ENCODE measurements at regions not wholly inside any gene's neighbourhood (a gene's known extent, or its start where the extent isn't known, plus 50 kb on each side); places are given as distances from the start of the nearest gene placed in this dataset.

GRCh38 chr12:88944397-88944796 is 364.1 kb upstream of the KITLG start:
- H3K27me3 Mint-ChIP-seq, result no peaks in the 10 kb centered on the region
- no peaks in the 10 kb centered on the region for H3K36me3 Mint-ChIP-seq (ENCODE audit: low read depth)
- ChIA-PET POLR2A (no interaction called here), CTCF (no interaction called here)
- H3K9me3 Mint-ChIP-seq, result no peaks in the 10 kb centered on the region
- no peaks in the 10 kb centered on the region for H3K4me1 Mint-ChIP-seq
- no peak for DNase-seq
- H3K27ac Mint-ChIP-seq, result no peak overlapping the region
- H3K4me3 Mint-ChIP-seq, result no peak overlapping the region

- POLR2A ChIA-PET, result no interaction called here
- Mint-ChIP-seq H3K9me3 (no peaks in the 10 kb centered on the region), H3K4me3 (no peak overlapping the region), H3K36me3 (ENCODE audit: low read depth) (no peaks in the 10 kb centered on the region), H3K4me1 (no peaks in the 10 kb centered on the region), H3K27ac (no peak overlapping the region), H3K27me3 (no peaks in the 10 kb centered on the region)
- no peak for DNase-seq
- CTCF ChIA-PET, result no interaction called here
Observed at GRCh38 chr12:88940854-88941253, 360.6 kb upstream of the KITLG start.

GRCh38 chr12:88935856-88936255 is 355.6 kb upstream of the KITLG start:
- H3K27me3 Mint-ChIP-seq, result no peaks in the 10 kb centered on the region
- no peaks in the 10 kb centered on the region for H3K9me3 Mint-ChIP-seq
- CTCF ChIA-PET, result interaction anchor here (0.6 kb wide), 1 partner anchor 348 kb away, joined by 4 read pairs; no protein-coding TSS in a partner anchor
- no peaks in the 10 kb centered on the region for H3K36me3 Mint-ChIP-seq (ENCODE audit: low read depth)
- no peak for DNase-seq
- no peak overlapping the region for H3K4me3 Mint-ChIP-seq
- POLR2A ChIA-PET, result no interaction called here
- H3K4me1 Mint-ChIP-seq, result no peaks in the 10 kb centered on the region
- no peak overlapping the region for H3K27ac Mint-ChIP-seq

GRCh38 chr12:88934163-88934747 is 354.0 kb upstream of the KITLG start:
- no peak for DNase-seq
- ChIA-PET CTCF (no interaction called here), POLR2A (no interaction called here)
- Mint-ChIP-seq H3K27me3 (peaks cover 5% of the 10 kb centered on the region), H3K27ac (no peak overlapping the region), H3K9me3 (no peaks in the 10 kb centered on the region), H3K36me3 (ENCODE audit: low read depth) (no peaks in the 10 kb centered on the region), H3K4me1 (no peaks in the 10 kb centered on the region), H3K4me3 (no peak overlapping the region)

GRCh38 chr12:88932457-88932856 is 352.2 kb upstream of the KITLG start:
- H3K4me1 Mint-ChIP-seq, result no peaks in the 10 kb centered on the region
- POLR2A ChIA-PET, result no interaction called here
- H3K36me3 Mint-ChIP-seq (ENCODE audit: low read depth), result no peaks in the 10 kb centered on the region
- CTCF ChIA-PET, result no interaction called here
- peaks cover 5% of the 10 kb centered on the region for H3K27me3 Mint-ChIP-seq
- no peak overlapping the region for H3K27ac Mint-ChIP-seq
- no peak overlapping the region for H3K4me3 Mint-ChIP-seq
- no peak for DNase-seq
- H3K9me3 Mint-ChIP-seq, result no peaks in the 10 kb centered on the region

- no peaks in the 10 kb centered on the region for H3K36me3 Mint-ChIP-seq (ENCODE audit: low read depth)
- CTCF ChIA-PET, result no interaction called here
- H3K9me3 Mint-ChIP-seq, result no peaks in the 10 kb centered on the region
Observed at GRCh38 chr12:88931598-88931997, 351.3 kb upstream of the KITLG start.

GRCh38 chr12:88925454-88925853 is 345.2 kb upstream of the KITLG start:
- CTCF ChIA-PET, result no interaction called here

More at GRCh38 chr12:88931598-88931997, 351.3 kb upstream of the KITLG start:
- no peak overlapping the region for H3K27ac Mint-ChIP-seq
- POLR2A ChIA-PET, result no interaction called here
- no peak for DNase-seq
- H3K4me3 Mint-ChIP-seq, result no peak overlapping the region
- peaks cover 5% of the 10 kb centered on the region for H3K27me3 Mint-ChIP-seq
- H3K4me1 Mint-ChIP-seq, result no peaks in the 10 kb centered on the region

GRCh38 chr12:88924162-88924561 is 343.9 kb upstream of the KITLG start:
- Mint-ChIP-seq H3K9me3 (no peaks in the 10 kb centered on the region), H3K4me3 (no peak overlapping the region), H3K27me3 (no peaks in the 10 kb centered on the region), H3K4me1 (no peaks in the 10 kb centered on the region), H3K36me3 (ENCODE audit: low read depth) (no peaks in the 10 kb centered on the region), H3K27ac (no peak overlapping the region)
- ChIA-PET CTCF (no interaction called here), POLR2A (no interaction called here)
- DNase-seq, result no peak

More at GRCh38 chr12:88925454-88925853, 345.2 kb upstream of the KITLG start:
- Mint-ChIP-seq H3K27me3 (peaks cover 2% of the 10 kb centered on the region), H3K36me3 (ENCODE audit: low read depth) (no peaks in the 10 kb centered on the region), H3K27ac (no peak overlapping the region), H3K4me1 (no peaks in the 10 kb centered on the region), H3K9me3 (no peaks in the 10 kb centered on the region), H3K4me3 (no peak overlapping the region)
- DNase-seq, result no peak
- POLR2A ChIA-PET, result no interaction called here

GRCh38 chr12:88923631-88924030 is 343.4 kb upstream of the KITLG start:
- no peaks in the 10 kb centered on the region for H3K36me3 Mint-ChIP-seq (ENCODE audit: low read depth)
- ChIA-PET POLR2A (no interaction called here), CTCF (interaction anchor here (0.6 kb wide), 1 partner anchor 48 kb away, joined by 3 read pairs; no protein-coding TSS in a partner anchor)
- H3K27me3 Mint-ChIP-seq, result no peaks in the 10 kb centered on the region
- no peaks in the 10 kb centered on the region for H3K9me3 Mint-ChIP-seq
- DNase-seq, result no peak
- H3K4me1 Mint-ChIP-seq, result no peaks in the 10 kb centered on the region
- H3K27ac Mint-ChIP-seq, result no peak overlapping the region
- no peak overlapping the region for H3K4me3 Mint-ChIP-seq

GRCh38 chr12:88922816-88923215 is 342.5 kb upstream of the KITLG start:
- Mint-ChIP-seq H3K9me3 (no peaks in the 10 kb centered on the region), H3K4me3 (no peak overlapping the region), H3K27ac (no peak overlapping the region), H3K36me3 (ENCODE audit: low read depth) (no peaks in the 10 kb centered on the region), H3K27me3 (no peaks in the 10 kb centered on the region), H3K4me1 (no peaks in the 10 kb centered on the region)
- ChIA-PET CTCF (no interaction called here), POLR2A (no interaction called here)
- no peak for DNase-seq

- no peak overlapping the region for H3K4me3 Mint-ChIP-seq
- no peaks in the 10 kb centered on the region for H3K27me3 Mint-ChIP-seq
- no peaks in the 10 kb centered on the region for H3K4me1 Mint-ChIP-seq
- ChIA-PET CTCF (no interaction called here), POLR2A (no interaction called here)
- H3K9me3 Mint-ChIP-seq, result no peaks in the 10 kb centered on the region
- no peaks in the 10 kb centered on the region for H3K36me3 Mint-ChIP-seq (ENCODE audit: low read depth)
- no peak overlapping the region for H3K27ac Mint-ChIP-seq
- DNase-seq, result no peak
Observed at GRCh38 chr12:88921890-88922532, 341.7 kb upstream of the KITLG start.

GRCh38 chr12:88921434-88921833 is 341.2 kb upstream of the KITLG start:
- POLR2A ChIA-PET, result no interaction called here

GRCh38 chr12:88918161-88918560 is 337.9 kb upstream of the KITLG start:
- CTCF ChIA-PET, result no interaction called here
- Mint-ChIP-seq H3K9me3 (peaks cover 5% of the 10 kb centered on the region), H3K27me3 (no peaks in the 10 kb centered on the region), H3K4me3 (no peak overlapping the region), H3K27ac (no peak overlapping the region), H3K36me3 (ENCODE audit: low read depth) (no peaks in the 10 kb centered on the region), H3K4me1 (no peaks in the 10 kb centered on the region)
- no peak for DNase-seq
- POLR2A ChIA-PET, result no interaction called here

More at GRCh38 chr12:88921434-88921833, 341.2 kb upstream of the KITLG start:
- H3K9me3 Mint-ChIP-seq, result no peaks in the 10 kb centered on the region
- H3K27me3 Mint-ChIP-seq, result no peaks in the 10 kb centered on the region
- H3K4me3 Mint-ChIP-seq, result no peak overlapping the region
- no peaks in the 10 kb centered on the region for H3K36me3 Mint-ChIP-seq (ENCODE audit: low read depth)
- no peak overlapping the region for H3K27ac Mint-ChIP-seq
- CTCF ChIA-PET, result interaction anchor here (1.1 kb wide), 1 partner anchor 1073 kb away, joined by 3 read pairs; no protein-coding TSS in a partner anchor
- no peaks in the 10 kb centered on the region for H3K4me1 Mint-ChIP-seq
- DNase-seq, result no peak

- Mint-ChIP-seq H3K4me3 (no peak overlapping the region), H3K36me3 (ENCODE audit: low read depth) (no peaks in the 10 kb centered on the region), H3K4me1 (no peaks in the 10 kb centered on the region), H3K27me3 (no peaks in the 10 kb centered on the region), H3K9me3 (peaks cover 5% of the 10 kb centered on the region), H3K27ac (no peak overlapping the region)
- ChIA-PET CTCF (no interaction called here), POLR2A (no interaction called here)
- no peak for DNase-seq
Observed at GRCh38 chr12:88914967-88915366, 334.7 kb upstream of the KITLG start.

All from activated CD4-positive, alpha-beta memory T cell treated with anti-CD3 and anti-CD28 coated beads, Interleukin-2, amount 10 ng/mL, durations not matched to agents 7 days and 5 days (primary cell).